Left ventricle myocardium inferior (tissue), 1 donor: ENCODE measurements at regions not wholly inside any gene's neighbourhood (a gene's known extent, or its start where the extent isn't known, plus 50 kb on each side); places are given as distances from the start of the nearest gene placed in this dataset.

Experiments
- DNase-seq: peaks from one replicate; pipeline ENCODE4 v3.0.0-alpha.2; 2020
- H3K27ac ChIP-seq: fragments of 200-600 bp; replicated peaks from 2 replicates; pipeline ENCODE4 v1.8.0; 2021
- H3K27me3 ChIP-seq: fragments of 200-600 bp; 2 replicates; pipeline ENCODE4 v1.8.0; 2021; ENCODE audit warnings: low read depth
- H3K36me3 ChIP-seq: fragments of 200-600 bp; 2 replicates; pipeline ENCODE4 v1.8.0; 2021
- H3K4me1 ChIP-seq: fragments of 200-600 bp; 2 replicates; pipeline ENCODE4 v1.8.0; 2021
- H3K4me3 ChIP-seq: fragments of 200-600 bp; 2 replicates; pipeline ENCODE4 v1.8.0; 2021; ENCODE audit warnings: mild to moderate bottlenecking, moderate library complexity
- H3K9me3 ChIP-seq: fragments of 200-600 bp; replicated peaks from 2 replicates; pipeline ENCODE4 v1.8.0; 2021
- CTCF ChIP-seq: fragments of 200-600 bp; IDR thresholded peaks from 2 replicates; pipeline ENCODE4 v1.8.0; 2021; ENCODE audit warnings: antibody characterized with exemption, mild to moderate bottlenecking, borderline replicate concordance
- intact Hi-C: fragments of 100-400 bp; cut with micrococcal nuclease; formaldehyde crosslinking; loops from one replicate; pipeline ENCODE4 v1.11.0; 2022
- donor health status: DM: no; HTN: yes; CAD: no; lungs with severe emphysema.

GRCh38 chr10:10829576-10829975 lies 188.1 kb upstream of the CELF2 start:
- TF ChIP-seq CTCF, result no peak
- no peak for DNase-seq
- peak overlapping the region; percentile 77 for H3K27ac ChIP-seq
- no peaks in the 10 kb centered on the region for H3K36me3 ChIP-seq
- peaks cover 5% of the 10 kb centered on the region for H3K9me3 ChIP-seq
- no peaks in the 10 kb centered on the region for H3K27me3 ChIP-seq
- peaks cover 39% of the 10 kb centered on the region for H3K4me1 ChIP-seq
- H3K4me3 ChIP-seq, result no peak overlapping the region
- intact Hi-C loops, result no loop called here

DNA sequence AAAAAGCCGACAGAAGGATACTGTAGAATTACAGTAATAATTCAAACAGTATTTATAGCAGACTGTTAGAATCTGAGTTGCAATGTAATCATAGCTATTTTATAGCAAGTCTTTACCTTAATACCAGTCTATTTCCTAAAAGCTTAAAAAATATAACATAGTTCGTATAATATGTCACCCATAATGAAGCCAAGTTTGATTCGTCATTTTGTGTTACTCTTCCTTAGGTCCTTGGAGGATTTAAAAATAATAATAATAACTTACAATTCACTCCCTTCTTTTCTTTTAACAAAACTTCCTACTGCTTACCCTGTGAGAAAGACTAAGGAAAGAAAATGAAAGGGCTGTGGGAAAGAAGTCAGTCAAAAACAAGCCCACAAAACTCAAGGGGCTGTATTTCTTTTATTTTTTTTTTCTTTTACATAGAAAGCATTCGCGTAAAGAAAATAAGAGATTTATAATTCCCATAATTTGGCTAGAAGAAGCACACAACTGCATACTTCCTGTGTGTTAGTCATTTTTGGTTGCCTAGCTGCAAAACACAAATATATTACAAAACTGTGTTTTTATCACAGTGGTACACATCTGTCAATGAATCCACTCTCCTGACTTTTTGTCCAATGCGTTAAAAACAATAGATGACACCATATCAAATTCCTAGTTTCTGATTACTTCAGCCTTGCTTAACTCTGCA lies 187.2 kb upstream of the CELF2 start:
- peak overlapping the region; percentile 15 for H3K4me3 ChIP-seq
- intact Hi-C loops, result no loop called here
- H3K4me1 ChIP-seq, result peaks cover 30% of the 10 kb centered on the region
- H3K36me3 ChIP-seq, result no peaks in the 10 kb centered on the region
- DNase-seq, result no peak
- TF ChIP-seq CTCF, result no peak
- no peaks in the 10 kb centered on the region for H3K27me3 ChIP-seq
- peaks cover 5% of the 10 kb centered on the region for H3K9me3 ChIP-seq
- peak overlapping the region; percentile 77 for H3K27ac ChIP-seq

GRCh38 chr10:10831085-10831484 lies 186.6 kb upstream of the CELF2 start:
- Histone ChIP-seq H3K9me3 (peaks cover 5% of the 10 kb centered on the region), H3K4me1 (peaks cover 24% of the 10 kb centered on the region), H3K27me3 (no peaks in the 10 kb centered on the region), H3K27ac (peak overlapping the region; percentile 77), H3K36me3 (no peaks in the 10 kb centered on the region), H3K4me3 (peak overlapping the region; percentile 15)
- no peak for TF ChIP-seq CTCF
- intact Hi-C loops, result no loop called here
- no peak for DNase-seq

GRCh38 chr10:10833955-10834354 lies 183.7 kb upstream of the CELF2 start:
- DNase-seq, result no peak
- H3K36me3 ChIP-seq, result no peaks in the 10 kb centered on the region
- no peak overlapping the region for H3K4me3 ChIP-seq
- TF ChIP-seq CTCF, result no peak
- intact Hi-C loops, result no loop called here
- H3K27me3 ChIP-seq, result no peaks in the 10 kb centered on the region
- H3K4me1 ChIP-seq, result peaks cover 23% of the 10 kb centered on the region
- H3K9me3 ChIP-seq, result peaks cover 23% of the 10 kb centered on the region
- H3K27ac ChIP-seq, result no peak overlapping the region

GRCh38 chr10:10844251-10844650 lies 173.4 kb upstream of the CELF2 start:
- H3K9me3 ChIP-seq, result peaks cover 19% of the 10 kb centered on the region
- H3K4me1 ChIP-seq, result peaks cover 17% of the 10 kb centered on the region
- H3K27me3 ChIP-seq, result no peaks in the 10 kb centered on the region
- no peak for DNase-seq
- H3K36me3 ChIP-seq, result no peaks in the 10 kb centered on the region
- H3K4me3 ChIP-seq, result no peak overlapping the region
- intact Hi-C loops, result no loop called here
- no peak overlapping the region for H3K27ac ChIP-seq
- TF ChIP-seq CTCF, result no peak
